ENCODE measurements at regions not wholly inside any gene's neighbourhood (a gene's known extent, or its start where the extent isn't known, plus 50 kb on each side); places are given as distances from the start of the nearest gene placed in this dataset.

DNA sequence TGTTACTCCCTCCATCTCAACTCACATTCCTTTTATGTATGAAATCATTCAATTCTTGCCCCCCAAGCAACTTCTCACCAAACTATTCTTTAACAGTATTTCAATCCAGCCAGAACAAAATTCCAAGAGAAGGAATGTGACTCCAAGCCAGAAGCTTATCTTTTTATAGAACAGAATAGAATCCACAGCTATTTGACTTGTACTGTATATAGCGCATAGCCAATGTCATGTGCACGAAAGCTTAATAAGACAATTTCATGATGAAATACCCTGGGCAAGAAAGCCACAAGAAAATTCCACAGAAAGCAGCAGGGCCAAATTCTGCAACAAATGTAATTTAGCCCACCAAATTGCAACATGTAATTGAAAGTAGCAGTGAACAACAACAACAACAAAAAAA is 127.6 kb upstream of the UBE2E2 start:
- no peak overlapping the region for H3T11ph ChIP-seq (ENCODE audit: low read length)
- no peak overlapping the region for H2BK5ac ChIP-seq (ENCODE audit: insufficient read length, low read length)
- no peaks in the 10 kb centered on the region for H3K23me2 ChIP-seq (ENCODE audit: insufficient read length, low read depth, low read length, poor library complexity, severe bottlenecking)
- no peak overlapping the region for H3K9ac ChIP-seq (ENCODE audit: extremely low read depth, insufficient read length, low read length)
- H3K9me3 ChIP-seq (ENCODE audit: control insufficient read depth, low read depth, low read length), result no peaks in the 10 kb centered on the region
- no peaks in the 10 kb centered on the region for H3K79me1 ChIP-seq (ENCODE audit: insufficient read depth, low read depth, low read length, poor library complexity, severe bottlenecking)
- peaks cover 9% of the 10 kb centered on the region for H3K27me3 Mint-ChIP-seq (ENCODE audit: low read depth)
- H3K4me1 Mint-ChIP-seq, result peaks cover 38 to 42% of the 10 kb centered on the region in 2 experiments
- TF ChIP-seq, protein P1, sequence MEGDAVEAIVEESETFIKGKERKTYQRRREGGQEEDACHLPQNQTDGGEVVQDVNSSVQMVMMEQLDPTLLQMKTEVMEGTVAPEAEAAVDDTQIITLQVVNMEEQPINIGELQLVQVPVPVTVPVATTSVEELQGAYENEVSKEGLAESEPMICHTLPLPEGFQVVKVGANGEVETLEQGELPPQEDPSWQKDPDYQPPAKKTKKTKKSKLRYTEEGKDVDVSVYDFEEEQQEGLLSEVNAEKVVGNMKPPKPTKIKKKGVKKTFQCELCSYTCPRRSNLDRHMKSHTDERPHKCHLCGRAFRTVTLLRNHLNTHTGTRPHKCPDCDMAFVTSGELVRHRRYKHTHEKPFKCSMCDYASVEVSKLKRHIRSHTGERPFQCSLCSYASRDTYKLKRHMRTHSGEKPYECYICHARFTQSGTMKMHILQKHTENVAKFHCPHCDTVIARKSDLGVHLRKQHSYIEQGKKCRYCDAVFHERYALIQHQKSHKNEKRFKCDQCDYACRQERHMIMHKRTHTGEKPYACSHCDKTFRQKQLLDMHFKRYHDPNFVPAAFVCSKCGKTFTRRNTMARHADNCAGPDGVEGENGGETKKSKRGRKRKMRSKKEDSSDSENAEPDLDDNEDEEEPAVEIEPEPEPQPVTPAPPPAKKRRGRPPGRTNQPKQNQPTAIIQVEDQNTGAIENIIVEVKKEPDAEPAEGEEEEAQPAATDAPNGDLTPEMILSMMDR (conservative IDR thresholded peaks at IDR 0.05), result no peak
- H3K79me2 ChIP-seq (ENCODE audit: insufficient read depth, low read length), result no peaks in the 10 kb centered on the region
- H2BK12ac ChIP-seq (ENCODE audit: insufficient read length, low read depth, low read length), result no peak overlapping the region
- peaks cover 20% of the 10 kb centered on the region for H3K4me1 ChIP-seq (ENCODE audit: insufficient read depth, low read length)
- peaks cover 3% of the 10 kb centered on the region; the same call in 1 of the 2 replicates for H3K27me3 ChIP-seq (ENCODE audit: insufficient read depth, low read length)
- H3K9me3 Mint-ChIP-seq, result no peaks in the 10 kb centered on the region
- H3K27ac Mint-ChIP-seq, result no peak overlapping the region
- no peak overlapping the region for H3K18ac ChIP-seq (ENCODE audit: insufficient read length, low read depth, low read length)
- DNase-seq, result no peak
- no peak overlapping the region for H3K27ac ChIP-seq (ENCODE audit: insufficient read length, low read depth, low read length)
- H4K91ac ChIP-seq (ENCODE audit: insufficient read length, low read depth, low read length), result no peak overlapping the region
- H4K5ac ChIP-seq (ENCODE audit: insufficient read length, low read depth, low read length), result no peak overlapping the region
- no peak overlapping the region for H2AK5ac ChIP-seq (ENCODE audit: insufficient read length, low read length)
- no peak overlapping the region for H3K14ac ChIP-seq (ENCODE audit: insufficient read depth, low read length)
- H4K8ac ChIP-seq (replicated peaks; ENCODE audit: insufficient read length, low read depth, low read length), result no peak overlapping the region
- no peak overlapping the region for H3K23ac ChIP-seq (ENCODE audit: insufficient read length, low read depth, low read length)
- no peaks in the 10 kb centered on the region for H4K20me1 ChIP-seq (ENCODE audit: control insufficient read depth, insufficient read depth, insufficient read length)
- no peak overlapping the region for H2BK120ac ChIP-seq (ENCODE audit: low read depth, low read length, poor library complexity, severe bottlenecking)
- no peak overlapping the region for H3K56ac ChIP-seq (ENCODE audit: insufficient read length, low read depth, low read length)
- WGBS (ENCODE audit: extremely low coverage, insufficient read length, low lambda C conversion rate), result no CpG with 5 or more reads among the region's 2 CpGs
- no peak overlapping the region for H3K4me3 Mint-ChIP-seq
- H3K36me3 Mint-ChIP-seq (ENCODE audit: insufficient read depth in 1 of 3, low read depth in 3 of 3), result no peaks in the 10 kb centered on the region
- H3K4me2 ChIP-seq (ENCODE audit: insufficient read depth, insufficient read length, low read length), result no peak overlapping the region
- H2BK20ac ChIP-seq (ENCODE audit: low read depth, low read length, poor library complexity, severe bottlenecking), result no peak overlapping the region
- H2AFZ ChIP-seq (ENCODE audit: low read length), result no peak overlapping the region
- H2BK15ac ChIP-seq (ENCODE audit: low read depth, low read length), result no peak overlapping the region
- H3K4ac ChIP-seq (ENCODE audit: low read depth, low read length), result no peak overlapping the region
